PFSK-1 (cell line): ENCODE measurements at regions not wholly inside any gene's neighbourhood (a gene's known extent, or its start where the extent isn't known, plus 50 kb on each side); places are given as distances from the start of the nearest gene placed in this dataset.

Experiments used
- FOXP2 ChIP-seq: optimal IDR thresholded peaks from 2 replicates; pipeline ENCODE3; 2011; ENCODE audit warnings: borderline replicate concordance, control low read depth, inconsistent platforms; ENCODE audit not compliant: insufficient read depth; ENCODE audit errors: extremely low read length, extremely low read depth
- POLR2AphosphoS5 ChIP-seq: IDR thresholded peaks from 2 replicates; pipeline ENCODE4 v1.6.1; 2012; ENCODE audit warnings: low read depth, mild to moderate bottlenecking, control low read depth, low read length, moderate library complexity
- SIN3A ChIP-seq: IDR thresholded peaks from 2 replicates; pipeline ENCODE4 v1.6.1; 2012; ENCODE audit warnings: mild to moderate bottlenecking, low read length, moderate library complexity, borderline replicate concordance; ENCODE audit not compliant: insufficient read depth
- TAF1 ChIP-seq: IDR thresholded peaks from 2 replicates; pipeline ENCODE4 v1.6.1; 2012; ENCODE audit warnings: low read length, control low read depth, borderline replicate concordance; ENCODE audit not compliant: insufficient read depth
- TF ChIP-seq, protein P1 (sequence below), 2 experiments: IDR thresholded peaks; 2 replicates each; pipeline versions ENCODE4 v1.6.1 to v1.8.0; 2011 to 2012; ENCODE audit warnings: low read depth in 2 of 2, low read length in 2 of 2, control low read depth in 1 of 2, inconsistent platforms in 1 of 2, mild to moderate bottlenecking in 1 of 2, moderate library complexity in 1 of 2; ENCODE audit not compliant: insufficient read depth in 1 of 2

DNA sequence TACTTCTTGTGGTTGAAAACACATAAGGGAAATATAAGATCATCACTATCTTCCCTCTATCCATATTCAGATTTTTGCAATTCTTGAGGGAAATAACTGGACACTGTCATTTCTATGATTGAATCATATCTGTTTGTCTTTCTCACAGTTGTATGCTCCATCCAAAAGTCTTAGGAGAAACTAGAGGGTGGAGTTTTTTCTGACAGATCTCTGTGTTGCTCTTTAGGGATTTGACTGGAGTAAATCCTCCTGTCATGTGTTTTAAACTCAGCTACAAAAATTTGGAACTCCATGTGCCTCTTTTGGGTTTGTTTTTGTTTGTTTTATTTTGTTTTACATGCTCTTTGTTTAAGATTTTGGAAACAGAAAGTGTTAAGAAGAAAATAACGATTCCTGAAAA is 136.5 kb downstream of the SPATA18 start:
- TF ChIP-seq FOXP2 (no peak), TAF1 (no peak), POLR2AphosphoS5 (no peak), SIN3A (no peak)
- TF ChIP-seq, protein P1, sequence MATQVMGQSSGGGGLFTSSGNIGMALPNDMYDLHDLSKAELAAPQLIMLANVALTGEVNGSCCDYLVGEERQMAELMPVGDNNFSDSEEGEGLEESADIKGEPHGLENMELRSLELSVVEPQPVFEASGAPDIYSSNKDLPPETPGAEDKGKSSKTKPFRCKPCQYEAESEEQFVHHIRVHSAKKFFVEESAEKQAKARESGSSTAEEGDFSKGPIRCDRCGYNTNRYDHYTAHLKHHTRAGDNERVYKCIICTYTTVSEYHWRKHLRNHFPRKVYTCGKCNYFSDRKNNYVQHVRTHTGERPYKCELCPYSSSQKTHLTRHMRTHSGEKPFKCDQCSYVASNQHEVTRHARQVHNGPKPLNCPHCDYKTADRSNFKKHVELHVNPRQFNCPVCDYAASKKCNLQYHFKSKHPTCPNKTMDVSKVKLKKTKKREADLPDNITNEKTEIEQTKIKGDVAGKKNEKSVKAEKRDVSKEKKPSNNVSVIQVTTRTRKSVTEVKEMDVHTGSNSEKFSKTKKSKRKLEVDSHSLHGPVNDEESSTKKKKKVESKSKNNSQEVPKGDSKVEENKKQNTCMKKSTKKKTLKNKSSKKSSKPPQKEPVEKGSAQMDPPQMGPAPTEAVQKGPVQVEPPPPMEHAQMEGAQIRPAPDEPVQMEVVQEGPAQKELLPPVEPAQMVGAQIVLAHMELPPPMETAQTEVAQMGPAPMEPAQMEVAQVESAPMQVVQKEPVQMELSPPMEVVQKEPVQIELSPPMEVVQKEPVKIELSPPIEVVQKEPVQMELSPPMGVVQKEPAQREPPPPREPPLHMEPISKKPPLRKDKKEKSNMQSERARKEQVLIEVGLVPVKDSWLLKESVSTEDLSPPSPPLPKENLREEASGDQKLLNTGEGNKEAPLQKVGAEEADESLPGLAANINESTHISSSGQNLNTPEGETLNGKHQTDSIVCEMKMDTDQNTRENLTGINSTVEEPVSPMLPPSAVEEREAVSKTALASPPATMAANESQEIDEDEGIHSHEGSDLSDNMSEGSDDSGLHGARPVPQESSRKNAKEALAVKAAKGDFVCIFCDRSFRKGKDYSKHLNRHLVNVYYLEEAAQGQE (IDR thresholded peaks at IDR 0.05; ENCODE audit: insufficient read depth in 1 of 2, low read depth in 2 of 2, low read length in 2 of 2) = no peak

DNA sequence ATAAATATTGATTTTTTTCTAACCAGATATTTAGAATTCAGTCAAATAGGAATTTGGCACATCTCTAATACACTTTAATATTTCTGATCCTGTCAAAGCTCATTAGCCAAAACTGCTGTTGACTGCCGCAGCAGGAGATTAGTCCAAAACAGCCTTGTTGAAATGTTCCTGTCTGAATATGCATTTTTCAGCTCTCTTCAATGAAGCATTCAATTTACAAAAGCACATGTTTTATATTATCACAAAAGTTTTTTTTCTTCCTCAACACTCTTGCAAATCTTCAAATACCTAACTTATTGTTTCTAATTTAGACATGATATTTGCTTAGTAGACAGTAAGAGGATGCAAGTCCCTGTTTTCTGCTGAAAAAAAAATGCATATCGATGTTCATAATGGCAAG is 140.9 kb downstream of the SPATA18 start:
- TF ChIP-seq SIN3A = no peak
- TF ChIP-seq, protein P1 (IDR thresholded peaks at IDR 0.05; ENCODE audit: insufficient read depth in 1 of 2, low read depth in 2 of 2, low read length in 2 of 2) = no peak
- TF ChIP-seq FOXP2 = no peak

DNA sequence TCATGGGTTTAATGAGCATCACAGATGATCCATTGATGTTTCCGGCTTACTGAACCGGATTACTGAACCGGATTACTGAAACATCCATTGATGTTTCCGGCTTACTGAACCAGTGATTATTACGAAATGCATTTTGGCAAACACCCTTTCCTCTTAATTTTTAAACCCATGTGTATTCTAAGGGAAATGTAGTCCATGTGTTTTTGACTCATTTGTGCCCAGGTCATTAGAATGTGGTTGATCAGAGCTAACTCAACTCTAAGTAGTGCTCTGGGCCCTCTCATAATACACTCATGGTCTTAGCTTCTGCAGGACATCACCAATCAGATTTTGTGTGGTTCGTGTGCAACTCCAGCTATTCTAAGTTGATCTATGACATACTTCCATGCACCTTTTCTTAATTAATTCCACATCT is 141.6 kb downstream of the SPATA18 start:
- TF ChIP-seq POLR2AphosphoS5 (no peak; the same call in 1 of the 2 replicates), SIN3A (no peak), FOXP2 (no peak), TAF1 (no peak)
- TF ChIP-seq, protein P1 (IDR thresholded peaks at IDR 0.05; ENCODE audit: insufficient read depth in 1 of 2, low read depth in 2 of 2, low read length in 2 of 2) = no peak

DNA sequence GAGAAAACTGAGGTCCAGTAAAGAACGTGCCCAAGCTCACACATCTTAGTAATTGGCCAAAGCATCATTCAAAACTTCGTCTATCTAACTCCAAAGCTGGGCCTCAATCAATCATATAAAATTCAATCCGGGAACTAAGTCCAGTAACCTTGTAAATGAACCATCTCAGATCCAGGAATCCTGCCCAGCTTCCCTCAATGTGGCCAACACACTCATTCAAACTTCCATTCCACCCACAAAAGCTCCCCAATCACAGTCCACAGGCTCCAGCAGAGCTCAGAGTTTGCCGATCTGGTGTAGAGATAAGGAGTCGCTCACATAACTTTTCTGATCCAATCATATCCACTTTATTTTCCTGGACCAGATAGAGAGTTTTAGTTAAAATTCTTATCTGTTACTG is 144.8 kb downstream of the SPATA18 start:
- no peak for TF ChIP-seq FOXP2
- no peak for TF ChIP-seq TAF1
- TF ChIP-seq POLR2AphosphoS5 = no peak
- TF ChIP-seq, protein P1 (IDR thresholded peaks at IDR 0.05; ENCODE audit: insufficient read depth in 1 of 2, low read depth in 2 of 2, low read length in 2 of 2) = no peak
- TF ChIP-seq SIN3A = no peak

DNA sequence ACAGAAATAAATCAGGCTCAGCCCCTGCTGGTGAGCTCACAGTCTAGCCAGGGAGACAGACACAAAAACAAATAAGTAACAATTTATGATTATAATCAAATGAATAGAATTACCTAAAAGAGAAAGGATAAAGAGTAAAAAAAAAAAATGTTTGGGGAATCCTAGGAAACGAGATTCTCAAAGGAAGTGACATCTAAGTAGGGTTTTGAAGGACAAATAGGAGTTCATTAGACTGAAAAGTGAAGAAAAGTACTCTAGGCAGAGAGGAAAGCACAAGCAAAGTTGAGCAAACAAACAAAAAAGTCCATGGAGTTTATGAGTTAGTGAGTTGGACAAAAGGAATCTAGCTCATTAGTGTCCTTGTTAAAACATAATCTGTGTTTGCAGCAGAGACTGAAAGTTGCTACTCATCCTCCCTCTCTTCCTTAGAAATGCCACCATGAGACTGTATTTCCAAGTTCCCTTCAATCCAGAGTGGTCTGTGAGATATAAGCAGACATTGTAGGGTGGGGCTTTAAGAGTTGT is 145.6 kb downstream of the SPATA18 start:
- TF ChIP-seq FOXP2 = no peak
- no peak for TF ChIP-seq POLR2AphosphoS5
- no peak for TF ChIP-seq TAF1
- TF ChIP-seq, protein P1 (IDR thresholded peaks at IDR 0.05; ENCODE audit: insufficient read depth in 1 of 2, low read depth in 2 of 2, low read length in 2 of 2) = no peak
- TF ChIP-seq SIN3A = no peak
